ENCODE measurements at regions not wholly inside any gene's neighbourhood (a gene's known extent, or its start where the extent isn't known, plus 50 kb on each side); places are given as distances from the start of the nearest gene placed in this dataset.

- no peak overlapping the region for H3K4me3 ChIP-seq
- H3K9me3 ChIP-seq, result no peaks in the 10 kb centered on the region
- no peaks in the 10 kb centered on the region for H3K4me1 ChIP-seq
- H3K27me3 ChIP-seq, result no peaks in the 10 kb centered on the region
- H3K27ac ChIP-seq, result no peak overlapping the region
- no peak for DNase-seq
- no peaks in the 10 kb centered on the region for H3K36me3 ChIP-seq
- TF ChIP-seq, protein P1, sequence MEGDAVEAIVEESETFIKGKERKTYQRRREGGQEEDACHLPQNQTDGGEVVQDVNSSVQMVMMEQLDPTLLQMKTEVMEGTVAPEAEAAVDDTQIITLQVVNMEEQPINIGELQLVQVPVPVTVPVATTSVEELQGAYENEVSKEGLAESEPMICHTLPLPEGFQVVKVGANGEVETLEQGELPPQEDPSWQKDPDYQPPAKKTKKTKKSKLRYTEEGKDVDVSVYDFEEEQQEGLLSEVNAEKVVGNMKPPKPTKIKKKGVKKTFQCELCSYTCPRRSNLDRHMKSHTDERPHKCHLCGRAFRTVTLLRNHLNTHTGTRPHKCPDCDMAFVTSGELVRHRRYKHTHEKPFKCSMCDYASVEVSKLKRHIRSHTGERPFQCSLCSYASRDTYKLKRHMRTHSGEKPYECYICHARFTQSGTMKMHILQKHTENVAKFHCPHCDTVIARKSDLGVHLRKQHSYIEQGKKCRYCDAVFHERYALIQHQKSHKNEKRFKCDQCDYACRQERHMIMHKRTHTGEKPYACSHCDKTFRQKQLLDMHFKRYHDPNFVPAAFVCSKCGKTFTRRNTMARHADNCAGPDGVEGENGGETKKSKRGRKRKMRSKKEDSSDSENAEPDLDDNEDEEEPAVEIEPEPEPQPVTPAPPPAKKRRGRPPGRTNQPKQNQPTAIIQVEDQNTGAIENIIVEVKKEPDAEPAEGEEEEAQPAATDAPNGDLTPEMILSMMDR (IDR thresholded peaks at IDR 0.05), result no peak
- TF ChIP-seq POLR2A (IDR thresholded peaks at IDR 0.05), result no peak
Observed at GRCh38 chr5:51271261-51271660, 112.0 kb upstream of the ISL1 start.

DNA sequence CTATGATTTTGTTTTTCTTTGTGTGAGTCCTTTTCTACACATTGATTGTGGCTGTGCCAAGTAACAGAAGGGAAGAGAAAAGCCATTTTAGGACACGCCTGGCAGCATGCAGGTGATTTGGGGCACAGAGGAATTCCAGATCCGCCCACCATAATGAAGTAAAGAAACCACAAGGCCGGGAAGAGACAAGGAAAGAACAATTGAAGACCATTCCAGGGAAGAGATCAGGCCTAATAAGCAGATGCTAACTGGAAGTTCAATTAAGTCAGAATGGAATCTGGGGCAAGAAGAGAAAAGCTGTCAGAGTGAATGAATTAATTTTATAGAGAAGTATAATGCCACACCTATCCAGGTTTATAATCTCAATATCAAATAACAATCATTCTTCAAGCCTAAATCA is 110.2 kb upstream of the ISL1 start:
- Histone ChIP-seq H3K27ac (no peak overlapping the region), H3K27me3 (no peaks in the 10 kb centered on the region), H3K36me3 (no peaks in the 10 kb centered on the region), H3K4me3 (no peak overlapping the region), H3K4me1 (no peaks in the 10 kb centered on the region), H3K9me3 (no peaks in the 10 kb centered on the region)
- DNase-seq, result no peak
- TF ChIP-seq, protein P1 (IDR thresholded peaks at IDR 0.05), result no peak
- TF ChIP-seq POLR2A (IDR thresholded peaks at IDR 0.05), result no peak

- Histone ChIP-seq H3K4me3 (no peak overlapping the region), H3K9me3 (no peaks in the 10 kb centered on the region), H3K27ac (no peak overlapping the region), H3K36me3 (no peaks in the 10 kb centered on the region), H3K27me3 (no peaks in the 10 kb centered on the region), H3K4me1 (no peaks in the 10 kb centered on the region)
- no peak for DNase-seq
- TF ChIP-seq, protein P1 (IDR thresholded peaks at IDR 0.05), result no peak
- TF ChIP-seq POLR2A (IDR thresholded peaks at IDR 0.05), result no peak
Observed at GRCh38 chr5:51273871-51274270, 109.4 kb upstream of the ISL1 start.

DNA sequence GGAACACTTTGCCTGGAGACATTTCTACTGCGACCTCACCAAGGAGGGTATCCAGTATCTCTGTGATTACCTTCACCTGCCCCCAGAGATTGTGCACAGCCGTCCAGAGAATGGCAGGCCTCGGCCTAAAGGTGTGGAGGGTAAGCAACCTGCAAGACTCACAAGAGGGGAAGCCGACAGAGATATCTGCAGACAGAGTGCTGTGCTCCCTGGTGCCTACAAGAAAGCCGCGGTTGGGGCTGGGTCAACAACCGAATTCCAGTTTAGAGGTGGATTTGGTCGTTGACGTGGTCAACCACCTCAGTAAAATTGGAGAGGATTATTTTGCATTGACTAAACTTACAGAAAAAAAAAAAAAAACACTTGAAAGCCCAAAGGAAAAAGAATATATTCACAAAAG is 107.8 kb upstream of the ISL1 start:
- H3K4me1 ChIP-seq, result no peaks in the 10 kb centered on the region
- no peak overlapping the region for H3K4me3 ChIP-seq
- no peak for TF ChIP-seq POLR2A (IDR thresholded peaks at IDR 0.05)
- TF ChIP-seq, protein P1 (IDR thresholded peaks at IDR 0.05), result no peak
- H3K9me3 ChIP-seq, result no peaks in the 10 kb centered on the region
- no peak for DNase-seq
- H3K36me3 ChIP-seq, result no peaks in the 10 kb centered on the region
- H3K27me3 ChIP-seq, result no peaks in the 10 kb centered on the region
- H3K27ac ChIP-seq, result no peak overlapping the region

GRCh38 chr5:51276250-51276649 is 107.0 kb upstream of the ISL1 start:
- H3K36me3 ChIP-seq, result no peaks in the 10 kb centered on the region
- TF ChIP-seq, protein P1 (IDR thresholded peaks at IDR 0.05), result no peak
- TF ChIP-seq POLR2A (IDR thresholded peaks at IDR 0.05), result no peak
- H3K9me3 ChIP-seq, result no peaks in the 10 kb centered on the region
- H3K4me3 ChIP-seq, result no peak overlapping the region
- H3K4me1 ChIP-seq, result no peaks in the 10 kb centered on the region
- no peaks in the 10 kb centered on the region for H3K27me3 ChIP-seq
- H3K27ac ChIP-seq, result no peak overlapping the region
- DNase-seq, result no peak

- Histone ChIP-seq H3K9me3 (no peaks in the 10 kb centered on the region), H3K27ac (no peak overlapping the region), H3K36me3 (no peaks in the 10 kb centered on the region), H3K27me3 (no peaks in the 10 kb centered on the region), H3K4me1 (no peaks in the 10 kb centered on the region), H3K4me3 (no peak overlapping the region)
- DNase-seq, result no peak
- TF ChIP-seq POLR2A (IDR thresholded peaks at IDR 0.05), result no peak
- TF ChIP-seq, protein P1 (IDR thresholded peaks at IDR 0.05), result no peak
Observed at GRCh38 chr5:51278539-51278938, 104.7 kb upstream of the ISL1 start.
